RWPE2 (cell line): ENCODE measurements at regions not wholly inside any gene's neighbourhood (a gene's known extent, or its start where the extent isn't known, plus 50 kb on each side); places are given as distances from the start of the nearest gene placed in this dataset.

Source experiments
- ATAC-seq: fragments of 200-7000 bp; cut with Tn5 transposase; 3 replicates; pipeline ENCODE4 v1.9.1; 2021; ENCODE audit warnings: low read depth
- DNase-seq: peaks from one replicate; pipeline ENCODE4 v3.0.0-alpha.2; 2020; ENCODE audit warnings: low spot score
- H3K27ac ChIP-seq: fragments of 450-650 bp; 2 replicates; pipeline ENCODE4 v1.5.1; 2017; ENCODE audit warnings: mild to moderate bottlenecking; ENCODE audit not compliant: poor library complexity, severe bottlenecking
- H3K27me3 ChIP-seq: fragments of 250-450 bp; sonication (Bioruptor Pico); 2 replicates; pipeline ENCODE4 v1.5.1; 2021; ENCODE audit warnings: mild to moderate bottlenecking, moderate library complexity; ENCODE audit not compliant: insufficient read depth, poor library complexity, severe bottlenecking
- H3K36me3 ChIP-seq: fragments of 250-450 bp; sonication (Bioruptor Pico); 2 replicates; pipeline ENCODE4 v1.5.1; 2020; ENCODE audit warnings: low read depth, mild to moderate bottlenecking, moderate library complexity
- H3K4me1 ChIP-seq: fragments of 250-450 bp; sonication (Bioruptor Pico); 2 replicates; pipeline ENCODE4 v1.5.1; 2021; ENCODE audit warnings: mild to moderate bottlenecking, moderate library complexity; ENCODE audit not compliant: insufficient read depth, poor library complexity, severe bottlenecking
- H3K4me3 ChIP-seq: fragments of 250-450 bp; sonication (Bioruptor Pico); 2 replicates; pipeline ENCODE4 v1.5.1; 2021; ENCODE audit warnings: mild to moderate bottlenecking, moderate library complexity; ENCODE audit not compliant: severe bottlenecking
- H3K9me3 ChIP-seq: fragments of 250-450 bp; sonication (Bioruptor Pico); 2 replicates; pipeline ENCODE4 v1.5.1; 2021; ENCODE audit warnings: mild to moderate bottlenecking, moderate library complexity; ENCODE audit not compliant: severe bottlenecking
- TF ChIP-seq, protein P1 (sequence below): fragments of 450-650 bp; IDR thresholded peaks from one replicate; pipeline ENCODE4 v1.5.1; 2017; ENCODE audit warnings: mild to moderate bottlenecking, moderate library complexity; ENCODE audit not compliant: poor library complexity, severe bottlenecking

DNA sequence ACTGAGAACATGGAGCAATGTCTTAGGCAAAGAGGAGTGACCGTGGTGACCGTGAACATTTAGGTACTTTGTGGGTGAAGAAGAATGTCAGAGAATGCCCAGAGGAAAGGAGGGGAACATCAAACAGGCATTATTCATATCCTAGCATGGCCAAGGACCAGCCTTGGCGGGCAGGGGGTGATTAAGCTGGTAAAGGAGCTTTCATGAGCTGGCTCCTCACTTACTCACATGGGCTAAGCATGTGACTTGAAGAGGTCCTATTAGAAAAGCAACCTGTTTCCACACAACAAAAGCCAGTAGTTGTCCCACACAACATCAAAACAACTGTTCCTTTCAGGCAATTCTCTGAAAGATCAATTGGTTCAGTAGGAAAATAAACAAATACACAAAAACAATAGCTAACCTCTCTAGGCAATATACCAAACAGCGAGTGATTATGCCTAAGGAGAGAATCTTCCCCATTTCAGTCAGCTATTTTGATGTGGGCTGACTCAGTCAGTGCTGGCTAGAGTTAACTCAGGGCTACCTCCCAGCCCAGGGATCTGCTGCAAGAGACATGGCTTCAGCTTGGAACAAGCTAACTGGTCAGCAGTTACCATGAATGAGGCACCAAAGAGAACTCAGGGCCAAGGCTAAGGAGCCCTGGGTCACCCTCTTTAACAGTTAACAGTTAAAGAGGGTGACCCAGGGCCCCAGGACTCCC, 283.5 kb downstream of the ARHGAP12 start:
- no peaks in the 10 kb centered on the region for H3K36me3 ChIP-seq
- no peaks in the 10 kb centered on the region for H3K9me3 ChIP-seq
- TF ChIP-seq, protein P1, sequence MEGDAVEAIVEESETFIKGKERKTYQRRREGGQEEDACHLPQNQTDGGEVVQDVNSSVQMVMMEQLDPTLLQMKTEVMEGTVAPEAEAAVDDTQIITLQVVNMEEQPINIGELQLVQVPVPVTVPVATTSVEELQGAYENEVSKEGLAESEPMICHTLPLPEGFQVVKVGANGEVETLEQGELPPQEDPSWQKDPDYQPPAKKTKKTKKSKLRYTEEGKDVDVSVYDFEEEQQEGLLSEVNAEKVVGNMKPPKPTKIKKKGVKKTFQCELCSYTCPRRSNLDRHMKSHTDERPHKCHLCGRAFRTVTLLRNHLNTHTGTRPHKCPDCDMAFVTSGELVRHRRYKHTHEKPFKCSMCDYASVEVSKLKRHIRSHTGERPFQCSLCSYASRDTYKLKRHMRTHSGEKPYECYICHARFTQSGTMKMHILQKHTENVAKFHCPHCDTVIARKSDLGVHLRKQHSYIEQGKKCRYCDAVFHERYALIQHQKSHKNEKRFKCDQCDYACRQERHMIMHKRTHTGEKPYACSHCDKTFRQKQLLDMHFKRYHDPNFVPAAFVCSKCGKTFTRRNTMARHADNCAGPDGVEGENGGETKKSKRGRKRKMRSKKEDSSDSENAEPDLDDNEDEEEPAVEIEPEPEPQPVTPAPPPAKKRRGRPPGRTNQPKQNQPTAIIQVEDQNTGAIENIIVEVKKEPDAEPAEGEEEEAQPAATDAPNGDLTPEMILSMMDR, result no peak
- H3K4me3 ChIP-seq, result no peak overlapping the region
- DNase-seq (no peak), ATAC-seq (no peak)
- H3K4me1 ChIP-seq, result no peaks in the 10 kb centered on the region
- H3K27ac ChIP-seq, result no peak overlapping the region
- no peaks in the 10 kb centered on the region for H3K27me3 ChIP-seq

DNA sequence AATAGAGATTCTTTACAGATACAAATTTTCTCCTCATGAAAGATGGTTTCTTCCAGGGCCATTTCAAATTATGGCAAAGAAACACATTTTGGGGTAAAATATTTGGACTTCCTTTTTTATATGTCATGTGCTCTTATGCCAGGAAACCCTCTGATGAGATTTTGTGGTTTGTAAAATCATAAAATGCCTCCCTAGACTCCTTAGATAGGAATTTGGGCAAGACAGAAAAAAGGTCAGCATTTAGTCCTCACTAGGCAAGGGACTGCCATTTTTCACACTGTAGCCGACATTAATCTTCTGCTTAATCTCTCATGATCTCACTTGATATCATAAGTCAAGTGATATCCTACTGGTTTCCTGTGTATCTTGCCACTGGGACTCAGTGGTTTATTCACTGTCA, 286.4 kb downstream of the ARHGAP12 start:
- TF ChIP-seq, protein P1, result no peak
- Histone ChIP-seq H3K4me1 (no peaks in the 10 kb centered on the region), H3K27me3 (no peaks in the 10 kb centered on the region), H3K4me3 (no peak overlapping the region), H3K36me3 (no peaks in the 10 kb centered on the region), H3K9me3 (no peaks in the 10 kb centered on the region), H3K27ac (no peak overlapping the region)
- DNase-seq, result no peak
- no peak for ATAC-seq

DNA sequence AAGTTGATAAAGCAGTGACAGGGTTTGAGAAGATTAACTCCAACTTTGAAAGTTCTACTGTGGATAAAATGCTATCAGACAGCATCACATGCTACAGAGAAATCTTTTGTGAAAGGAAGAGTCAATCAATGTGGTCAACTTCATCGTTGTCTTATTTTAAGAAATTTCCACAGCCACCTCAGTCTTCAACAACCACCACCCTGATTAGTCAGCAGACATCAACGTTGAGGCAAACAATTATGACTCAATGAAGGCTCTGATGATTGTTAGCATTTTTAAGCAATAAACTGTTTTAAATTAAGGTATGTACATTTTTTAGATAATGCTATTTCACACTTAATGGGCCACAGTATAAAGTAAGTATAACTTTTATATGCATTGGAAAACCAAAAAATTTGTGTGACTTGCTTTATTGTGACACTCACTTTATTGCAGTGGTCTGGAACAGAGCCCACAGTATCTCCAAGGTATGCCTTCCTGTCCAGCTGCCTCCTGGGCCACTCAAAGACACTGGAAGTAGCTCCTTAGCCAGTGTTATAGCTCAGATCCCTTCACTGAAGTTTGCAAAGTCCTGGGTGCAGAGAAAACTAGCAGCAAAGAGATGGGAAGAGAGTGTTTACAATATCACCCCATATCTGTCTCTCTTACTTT, 293.1 kb downstream of the ARHGAP12 start:
- H3K27ac ChIP-seq, result no peak overlapping the region
- H3K27me3 ChIP-seq, result no peaks in the 10 kb centered on the region
- no peaks in the 10 kb centered on the region for H3K36me3 ChIP-seq
- ATAC-seq, result no peak
- no peak overlapping the region for H3K4me3 ChIP-seq
- TF ChIP-seq, protein P1, result no peak
- DNase-seq, result no peak
- no peaks in the 10 kb centered on the region for H3K9me3 ChIP-seq
- H3K4me1 ChIP-seq, result no peaks in the 10 kb centered on the region

DNA sequence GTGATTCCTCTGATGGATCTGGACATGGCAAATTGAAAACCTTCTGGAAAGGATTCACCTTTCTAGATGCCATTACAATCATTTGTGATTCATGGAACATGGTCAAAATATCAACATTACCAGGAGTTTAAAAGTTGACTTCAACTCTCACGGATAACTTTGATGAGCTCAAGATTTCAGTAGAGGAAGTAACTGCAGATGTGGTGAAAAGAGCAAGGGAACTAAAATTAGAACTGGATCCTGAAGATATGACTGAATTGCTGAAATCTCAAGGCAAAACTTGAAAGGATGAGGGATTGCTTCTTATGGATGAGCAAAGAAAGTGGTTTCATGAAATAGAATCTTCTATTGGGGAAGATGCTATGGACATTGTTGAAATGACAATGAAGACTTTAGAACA, 293.6 kb downstream of the ARHGAP12 start:
- TF ChIP-seq, protein P1, result no peak
- no peak overlapping the region for H3K4me3 ChIP-seq
- no peaks in the 10 kb centered on the region for H3K4me1 ChIP-seq
- H3K27ac ChIP-seq, result no peak overlapping the region
- ATAC-seq, result no peak
- DNase-seq, result no peak
- H3K36me3 ChIP-seq, result no peaks in the 10 kb centered on the region
- no peaks in the 10 kb centered on the region for H3K27me3 ChIP-seq
- H3K9me3 ChIP-seq, result no peaks in the 10 kb centered on the region

DNA sequence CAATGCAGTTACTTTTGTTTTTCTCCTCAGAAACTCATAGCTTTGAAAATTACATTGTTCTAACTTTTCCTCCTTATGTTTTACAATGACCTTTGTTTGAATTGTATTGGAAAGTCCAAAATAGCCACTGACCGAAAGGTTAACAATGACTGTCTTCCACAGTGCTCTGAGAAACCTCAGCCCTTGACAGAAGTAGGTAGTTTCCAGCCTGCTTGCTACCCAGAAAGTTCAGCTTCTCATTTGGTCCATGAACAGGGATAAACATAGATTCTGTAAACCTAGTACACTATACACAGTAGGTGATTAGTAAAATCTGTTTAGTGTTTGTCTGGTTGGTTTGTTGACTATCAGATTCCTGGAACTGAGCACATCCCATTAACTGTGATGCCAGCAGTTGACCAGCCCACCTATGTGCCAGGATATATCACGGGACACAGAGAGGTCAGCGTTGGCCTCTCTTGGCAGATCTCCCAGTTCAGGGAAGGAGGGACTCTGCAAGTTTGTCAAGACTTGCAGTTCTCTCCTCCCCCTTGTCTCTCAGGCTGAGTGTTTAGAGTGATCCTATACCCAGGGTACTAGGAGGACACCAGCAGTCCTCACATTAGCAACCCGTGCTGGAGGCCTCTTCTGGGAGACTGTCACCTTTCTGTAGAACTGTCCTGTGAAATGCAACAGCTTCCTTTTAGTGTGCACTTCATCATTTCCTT, 297.6 kb downstream of the ARHGAP12 start:
- Histone ChIP-seq H3K4me1 (no peaks in the 10 kb centered on the region), H3K27me3 (no peaks in the 10 kb centered on the region), H3K9me3 (peaks cover 2% of the 10 kb centered on the region), H3K27ac (no peak overlapping the region), H3K4me3 (no peak overlapping the region), H3K36me3 (no peaks in the 10 kb centered on the region)
- no peak for DNase-seq
- ATAC-seq, result no peak
- TF ChIP-seq, protein P1, result no peak
